ENCODE measurements at regions not wholly inside any gene's neighbourhood (a gene's known extent, or its start where the extent isn't known, plus 50 kb on each side); places are given as distances from the start of the nearest gene placed in this dataset.

- DNase-seq (ENCODE audit: low read depth, low spot score), result no peak
- no peak overlapping the region for H3K4me3 ChIP-seq (ENCODE audit: low read length)
Measured at GRCh38 chr15:35648941-35649340, 103.0 kb upstream of the DPH6 start.

- no peak overlapping the region for H3K4me3 ChIP-seq (ENCODE audit: low read length)
- DNase-seq (ENCODE audit: low read depth, low spot score), result no peak
Measured at GRCh38 chr15:35649575-35649974, 103.6 kb upstream of the DPH6 start.

- no peak for DNase-seq (ENCODE audit: low read depth, low spot score)
- H3K4me3 ChIP-seq (ENCODE audit: low read length), result no peak overlapping the region
Measured at GRCh38 chr15:35654332-35654731, 108.4 kb upstream of the DPH6 start.

- no peak overlapping the region for H3K4me3 ChIP-seq (ENCODE audit: low read length)
- no peak for DNase-seq (ENCODE audit: low read depth, low spot score)
Measured at GRCh38 chr15:35657679-35658311, 111.8 kb upstream of the DPH6 start.

- H3K4me3 ChIP-seq (ENCODE audit: low read length), result no peak overlapping the region
- no peak for DNase-seq (ENCODE audit: low read depth, low spot score)
Measured at GRCh38 chr15:35663956-35664355, 118.0 kb upstream of the DPH6 start.

- H3K4me3 ChIP-seq (ENCODE audit: low read length), result no peak overlapping the region
- no peak for DNase-seq (ENCODE audit: low read depth, low spot score)
Measured at GRCh38 chr15:35665896-35666536, 120.1 kb upstream of the DPH6 start.

- DNase-seq (ENCODE audit: low read depth, low spot score), result no peak
Measured at GRCh38 chr15:35667908-35668307, 121.9 kb upstream of the DPH6 start.

GRCh38 chr15:35669021-35669420, 123.1 kb upstream of the DPH6 start:
- no peak overlapping the region for H3K4me3 ChIP-seq (ENCODE audit: low read length)
- DNase-seq (ENCODE audit: low read depth, low spot score), result no peak

More at GRCh38 chr15:35667908-35668307, 121.9 kb upstream of the DPH6 start:
- H3K4me3 ChIP-seq (ENCODE audit: low read length), result no peak overlapping the region

- no peak for DNase-seq (ENCODE audit: low read depth, low spot score)
- H3K4me3 ChIP-seq (ENCODE audit: low read length), result no peak overlapping the region
Measured at GRCh38 chr15:35669432-35670045, 123.6 kb upstream of the DPH6 start.

- DNase-seq (ENCODE audit: low read depth, low spot score), result no peak
Measured at GRCh38 chr15:35671197-35671596, 125.2 kb upstream of the DPH6 start.

GRCh38 chr15:35671981-35672380, 126.0 kb upstream of the DPH6 start:
- no peak overlapping the region for H3K4me3 ChIP-seq (ENCODE audit: low read length)
- DNase-seq (ENCODE audit: low read depth, low spot score), result no peak

More at GRCh38 chr15:35671197-35671596, 125.2 kb upstream of the DPH6 start:
- H3K4me3 ChIP-seq (ENCODE audit: low read length), result no peak overlapping the region

- H3K4me3 ChIP-seq (ENCODE audit: low read length), result no peak overlapping the region
- DNase-seq (ENCODE audit: low read depth, low spot score), result no peak
Measured at GRCh38 chr15:35673093-35673684, 127.2 kb upstream of the DPH6 start.

GRCh38 chr15:35674873-35675781, 129.2 kb upstream of the DPH6 start:
- no peak overlapping the region for H3K4me3 ChIP-seq (ENCODE audit: low read length)
- no peak for DNase-seq (ENCODE audit: low read depth, low spot score)

- DNase-seq (ENCODE audit: low read depth, low spot score), result no peak
- H3K4me3 ChIP-seq (ENCODE audit: low read length), result no peak overlapping the region
Measured at GRCh38 chr15:35678774-35679173, 132.8 kb upstream of the DPH6 start.

- no peak overlapping the region for H3K4me3 ChIP-seq (ENCODE audit: low read length)
- no peak for DNase-seq (ENCODE audit: low read depth, low spot score)
Measured at GRCh38 chr15:35679186-35679585, 133.2 kb upstream of the DPH6 start.

GRCh38 chr15:35680951-35681350, 135.0 kb upstream of the DPH6 start:
- no peak overlapping the region for H3K4me3 ChIP-seq (ENCODE audit: low read length)
- DNase-seq (ENCODE audit: low read depth, low spot score), result no peak

GRCh38 chr15:35686347-35686746, 140.4 kb upstream of the DPH6 start:
- no peak for DNase-seq (ENCODE audit: low read depth, low spot score)
- no peak overlapping the region for H3K4me3 ChIP-seq (ENCODE audit: low read length)

- H3K4me3 ChIP-seq (ENCODE audit: low read length), result no peak overlapping the region
- DNase-seq (ENCODE audit: low read depth, low spot score), result no peak
Measured at GRCh38 chr15:35689266-35689665, 143.3 kb upstream of the DPH6 start.

- H3K4me3 ChIP-seq (ENCODE audit: low read length), result no peak overlapping the region
- no peak for DNase-seq (ENCODE audit: low read depth, low spot score)
Measured at GRCh38 chr15:35690089-35690488, 144.1 kb upstream of the DPH6 start.
